ENCODE measurements at regions not wholly inside any gene's neighbourhood (a gene's known extent, or its start where the extent isn't known, plus 50 kb on each side); places are given as distances from the start of the nearest gene placed in this dataset.

DNA sequence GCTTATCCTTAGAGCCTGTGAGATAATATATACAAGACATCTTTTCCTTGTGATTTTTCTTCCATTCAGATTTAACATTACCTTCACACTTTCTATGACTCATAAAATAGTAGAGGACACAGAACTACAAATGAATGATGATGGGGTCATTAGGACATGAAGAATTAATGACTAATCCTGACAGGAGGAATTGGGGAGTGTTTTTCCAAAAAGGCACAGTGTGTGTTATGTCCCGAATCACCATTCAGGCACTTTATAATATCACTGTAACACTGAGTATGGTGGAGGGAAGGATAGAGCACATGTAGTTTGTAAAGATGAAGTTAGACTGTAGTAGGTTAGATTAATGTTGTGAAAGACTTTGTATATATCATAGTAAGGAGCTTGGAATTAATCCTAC, 391.3 kb downstream of the JRKL start:
- Histone ChIP-seq H2AFZ (no peak overlapping the region), H3K27ac (ENCODE audit: low read depth) (no peak overlapping the region), H3K9me2 (ENCODE audit: insufficient read depth) (no peaks in the 10 kb centered on the region), H3K4me3 (no peak overlapping the region), H3F3A (replicated peaks; ENCODE audit: low read depth) (no peaks in the 10 kb centered on the region), H3K36me3 (ENCODE audit: insufficient read depth) (no peaks in the 10 kb centered on the region), H3K4me2 (no peak overlapping the region), H4K20me1 (replicated peaks; ENCODE audit: insufficient read depth) (no peaks in the 10 kb centered on the region), H3K27me3 (ENCODE audit: insufficient read depth) (no peaks in the 10 kb centered on the region), H3K79me2 (replicated peaks; ENCODE audit: insufficient read depth) (no peaks in the 10 kb centered on the region), H3K4me1 (ENCODE audit: insufficient read depth) (no peaks in the 10 kb centered on the region)
- TF ChIP-seq CREB1 (CRISPR knock-in tag; IDR thresholded peaks at IDR 0.05; ENCODE audit: low read depth) (no peak), ZNF331 (CRISPR knock-in tag; IDR thresholded peaks at IDR 0.05; ENCODE audit: low read depth) (no peak), STAT1 (IDR thresholded peaks at IDR 0.05; ENCODE audit: unreplicated experiment) (no peak), JUNB (IDR thresholded peaks at IDR 0.05; ENCODE audit: unreplicated experiment) (no peak), NANOG (IDR thresholded peaks at IDR 0.05; ENCODE audit: borderline replicate concordance) (no peak), EZH2 (IDR thresholded peaks at IDR 0.05; ENCODE audit: low read depth, unreplicated experiment) (no peak), EZH2phosphoT487 (IDR thresholded peaks at IDR 0.05; ENCODE audit: unreplicated experiment) (no peak), ETS1 (IDR thresholded peaks at IDR 0.05) (no peak), ZNF114 (CRISPR knock-in tag; IDR thresholded peaks at IDR 0.05) (no peak), POLR2AphosphoS5 (IDR thresholded peaks at IDR 0.05; ENCODE audit: low read depth) (no peak)
- TF ChIP-seq, protein P1, sequence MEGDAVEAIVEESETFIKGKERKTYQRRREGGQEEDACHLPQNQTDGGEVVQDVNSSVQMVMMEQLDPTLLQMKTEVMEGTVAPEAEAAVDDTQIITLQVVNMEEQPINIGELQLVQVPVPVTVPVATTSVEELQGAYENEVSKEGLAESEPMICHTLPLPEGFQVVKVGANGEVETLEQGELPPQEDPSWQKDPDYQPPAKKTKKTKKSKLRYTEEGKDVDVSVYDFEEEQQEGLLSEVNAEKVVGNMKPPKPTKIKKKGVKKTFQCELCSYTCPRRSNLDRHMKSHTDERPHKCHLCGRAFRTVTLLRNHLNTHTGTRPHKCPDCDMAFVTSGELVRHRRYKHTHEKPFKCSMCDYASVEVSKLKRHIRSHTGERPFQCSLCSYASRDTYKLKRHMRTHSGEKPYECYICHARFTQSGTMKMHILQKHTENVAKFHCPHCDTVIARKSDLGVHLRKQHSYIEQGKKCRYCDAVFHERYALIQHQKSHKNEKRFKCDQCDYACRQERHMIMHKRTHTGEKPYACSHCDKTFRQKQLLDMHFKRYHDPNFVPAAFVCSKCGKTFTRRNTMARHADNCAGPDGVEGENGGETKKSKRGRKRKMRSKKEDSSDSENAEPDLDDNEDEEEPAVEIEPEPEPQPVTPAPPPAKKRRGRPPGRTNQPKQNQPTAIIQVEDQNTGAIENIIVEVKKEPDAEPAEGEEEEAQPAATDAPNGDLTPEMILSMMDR (conservative IDR thresholded peaks at IDR 0.05; ENCODE audit: low read depth in 2 of 2), result no peak
- TF ChIP-seq, protein P2, sequence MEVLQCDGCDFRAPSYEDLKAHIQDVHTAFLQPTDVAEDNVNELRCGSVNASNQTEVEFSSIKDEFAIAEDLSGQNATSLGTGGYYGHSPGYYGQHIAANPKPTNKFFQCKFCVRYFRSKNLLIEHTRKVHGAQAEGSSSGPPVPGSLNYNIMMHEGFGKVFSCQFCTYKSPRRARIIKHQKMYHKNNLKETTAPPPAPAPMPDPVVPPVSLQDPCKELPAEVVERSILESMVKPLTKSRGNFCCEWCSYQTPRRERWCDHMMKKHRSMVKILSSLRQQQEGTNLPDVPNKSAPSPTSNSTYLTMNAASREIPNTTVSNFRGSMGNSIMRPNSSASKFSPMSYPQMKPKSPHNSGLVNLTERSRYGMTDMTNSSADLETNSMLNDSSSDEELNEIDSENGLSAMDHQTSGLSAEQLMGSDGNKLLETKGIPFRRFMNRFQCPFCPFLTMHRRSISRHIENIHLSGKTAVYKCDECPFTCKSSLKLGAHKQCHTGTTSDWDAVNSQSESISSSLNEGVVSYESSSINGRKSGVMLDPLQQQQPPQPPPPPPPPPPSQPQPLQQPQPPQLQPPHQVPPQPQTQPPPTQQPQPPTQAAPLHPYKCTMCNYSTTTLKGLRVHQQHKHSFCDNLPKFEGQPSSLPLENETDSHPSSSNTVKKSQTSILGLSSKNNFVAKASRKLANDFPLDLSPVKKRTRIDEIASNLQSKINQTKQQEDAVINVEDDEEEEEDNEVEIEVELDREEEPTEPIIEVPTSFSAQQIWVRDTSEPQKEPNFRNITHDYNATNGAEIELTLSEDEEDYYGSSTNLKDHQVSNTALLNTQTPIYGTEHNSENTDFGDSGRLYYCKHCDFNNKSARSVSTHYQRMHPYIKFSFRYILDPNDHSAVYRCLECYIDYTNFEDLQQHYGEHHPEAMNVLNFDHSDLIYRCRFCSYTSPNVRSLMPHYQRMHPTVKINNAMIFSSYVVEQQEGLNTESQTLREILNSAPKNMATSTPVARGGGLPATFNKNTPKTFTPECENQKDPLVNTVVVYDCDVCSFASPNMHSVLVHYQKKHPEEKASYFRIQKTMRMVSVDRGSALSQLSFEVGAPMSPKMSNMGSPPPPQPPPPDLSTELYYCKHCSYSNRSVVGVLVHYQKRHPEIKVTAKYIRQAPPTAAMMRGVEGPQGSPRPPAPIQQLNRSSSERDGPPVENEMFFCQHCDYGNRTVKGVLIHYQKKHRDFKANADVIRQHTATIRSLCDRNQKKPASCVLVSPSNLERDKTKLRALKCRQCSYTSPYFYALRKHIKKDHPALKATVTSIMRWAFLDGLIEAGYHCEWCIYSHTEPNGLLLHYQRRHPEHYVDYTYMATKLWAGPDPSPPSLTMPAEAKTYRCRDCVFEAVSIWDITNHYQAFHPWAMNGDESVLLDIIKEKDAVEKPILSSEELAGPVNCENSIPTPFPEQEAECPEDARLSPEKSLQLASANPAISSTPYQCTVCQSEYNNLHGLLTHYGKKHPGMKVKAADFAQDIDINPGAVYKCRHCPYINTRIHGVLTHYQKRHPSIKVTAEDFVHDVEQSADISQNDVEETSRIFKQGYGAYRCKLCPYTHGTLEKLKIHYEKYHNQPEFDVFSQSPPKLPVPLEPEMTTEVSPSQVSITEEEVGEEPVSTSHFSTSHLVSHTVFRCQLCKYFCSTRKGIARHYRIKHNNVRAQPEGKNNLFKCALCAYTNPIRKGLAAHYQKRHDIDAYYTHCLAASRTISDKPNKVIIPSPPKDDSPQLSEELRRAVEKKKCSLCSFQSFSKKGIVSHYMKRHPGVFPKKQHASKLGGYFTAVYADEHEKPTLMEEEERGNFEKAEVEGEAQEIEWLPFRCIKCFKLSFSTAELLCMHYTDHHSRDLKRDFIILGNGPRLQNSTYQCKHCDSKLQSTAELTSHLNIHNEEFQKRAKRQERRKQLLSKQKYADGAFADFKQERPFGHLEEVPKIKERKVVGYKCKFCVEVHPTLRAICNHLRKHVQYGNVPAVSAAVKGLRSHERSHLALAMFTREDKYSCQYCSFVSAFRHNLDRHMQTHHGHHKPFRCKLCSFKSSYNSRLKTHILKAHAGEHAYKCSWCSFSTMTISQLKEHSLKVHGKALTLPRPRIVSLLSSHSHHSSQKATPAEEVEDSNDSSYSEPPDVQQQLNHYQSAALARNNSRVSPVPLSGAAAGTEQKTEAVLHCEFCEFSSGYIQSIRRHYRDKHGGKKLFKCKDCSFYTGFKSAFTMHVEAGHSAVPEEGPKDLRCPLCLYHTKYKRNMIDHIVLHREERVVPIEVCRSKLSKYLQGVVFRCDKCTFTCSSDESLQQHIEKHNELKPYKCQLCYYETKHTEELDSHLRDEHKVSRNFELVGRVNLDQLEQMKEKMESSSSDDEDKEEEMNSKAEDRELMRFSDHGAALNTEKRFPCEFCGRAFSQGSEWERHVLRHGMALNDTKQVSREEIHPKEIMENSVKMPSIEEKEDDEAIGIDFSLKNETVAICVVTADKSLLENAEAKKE (CRISPR knock-in tag; IDR thresholded peaks at IDR 0.05), result no peak
- TF ChIP-seq, protein P3, sequence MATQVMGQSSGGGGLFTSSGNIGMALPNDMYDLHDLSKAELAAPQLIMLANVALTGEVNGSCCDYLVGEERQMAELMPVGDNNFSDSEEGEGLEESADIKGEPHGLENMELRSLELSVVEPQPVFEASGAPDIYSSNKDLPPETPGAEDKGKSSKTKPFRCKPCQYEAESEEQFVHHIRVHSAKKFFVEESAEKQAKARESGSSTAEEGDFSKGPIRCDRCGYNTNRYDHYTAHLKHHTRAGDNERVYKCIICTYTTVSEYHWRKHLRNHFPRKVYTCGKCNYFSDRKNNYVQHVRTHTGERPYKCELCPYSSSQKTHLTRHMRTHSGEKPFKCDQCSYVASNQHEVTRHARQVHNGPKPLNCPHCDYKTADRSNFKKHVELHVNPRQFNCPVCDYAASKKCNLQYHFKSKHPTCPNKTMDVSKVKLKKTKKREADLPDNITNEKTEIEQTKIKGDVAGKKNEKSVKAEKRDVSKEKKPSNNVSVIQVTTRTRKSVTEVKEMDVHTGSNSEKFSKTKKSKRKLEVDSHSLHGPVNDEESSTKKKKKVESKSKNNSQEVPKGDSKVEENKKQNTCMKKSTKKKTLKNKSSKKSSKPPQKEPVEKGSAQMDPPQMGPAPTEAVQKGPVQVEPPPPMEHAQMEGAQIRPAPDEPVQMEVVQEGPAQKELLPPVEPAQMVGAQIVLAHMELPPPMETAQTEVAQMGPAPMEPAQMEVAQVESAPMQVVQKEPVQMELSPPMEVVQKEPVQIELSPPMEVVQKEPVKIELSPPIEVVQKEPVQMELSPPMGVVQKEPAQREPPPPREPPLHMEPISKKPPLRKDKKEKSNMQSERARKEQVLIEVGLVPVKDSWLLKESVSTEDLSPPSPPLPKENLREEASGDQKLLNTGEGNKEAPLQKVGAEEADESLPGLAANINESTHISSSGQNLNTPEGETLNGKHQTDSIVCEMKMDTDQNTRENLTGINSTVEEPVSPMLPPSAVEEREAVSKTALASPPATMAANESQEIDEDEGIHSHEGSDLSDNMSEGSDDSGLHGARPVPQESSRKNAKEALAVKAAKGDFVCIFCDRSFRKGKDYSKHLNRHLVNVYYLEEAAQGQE (IDR thresholded peaks at IDR 0.05; ENCODE audit: unreplicated experiment), result no peak
- no peaks in the 10 kb centered on the region for H3K27me3 Mint-ChIP-seq (ENCODE audit: insufficient read depth, low read depth, poor library complexity)
- no peak for ATAC-seq
- no peak overlapping the region for H3K27ac Mint-ChIP-seq
- H3K4me3 Mint-ChIP-seq, result no peak overlapping the region
- no peaks in the 10 kb centered on the region for H3K36me3 Mint-ChIP-seq (ENCODE audit: low read depth)
- no peak for DNase-seq (ENCODE audit: low spot score)
- no peaks in the 10 kb centered on the region for H3K4me1 Mint-ChIP-seq
- peaks cover 4% of the 10 kb centered on the region; the same call in 2 of the 3 replicates for H3K9me3 Mint-ChIP-seq

Data from GM23338 (cell line).